Natural killer cell (primary cell): ENCODE measurements at regions not wholly inside any gene's neighbourhood (a gene's known extent, or its start where the extent isn't known, plus 50 kb on each side); places are given as distances from the start of the nearest gene placed in this dataset.

Source experiments
- ATAC-seq, 3 donors: fragments of 150-1000 bp in 2 of 3; fragments of 200-7000 bp in 1 of 3; cut with Tn5 transposase; 1 replicate in 1 of 3; 2 replicates in 2 of 3; pipeline ENCODE4 v1.10.0; 2021; ENCODE audit warnings: mild to moderate bottlenecking in 2 of 3, moderate library complexity in 2 of 3
- DNase-seq, 2 donors: peaks; one replicate each; pipeline versions ENCODE4 v3.0.0 to v3.0.0-alpha.2; 2013 to 2021; ENCODE audit warnings: mixed read lengths in 1 of 2
- H3K27ac ChIP-seq: one replicate; pipeline ENCODE4 v1.5.1; 2013; ENCODE audit warnings: mild to moderate bottlenecking, low read length
- H3K27me3 ChIP-seq: one replicate; pipeline ENCODE4 v1.6.1; 2013; ENCODE audit warnings: low read length; ENCODE audit not compliant: control insufficient read depth, insufficient read depth
- H3K36me3 ChIP-seq: one replicate; pipeline ENCODE4 v1.6.1; 2013; ENCODE audit warnings: low read length; ENCODE audit not compliant: control insufficient read depth, insufficient read depth
- H3K4me1 ChIP-seq: one replicate; pipeline ENCODE4 v1.6.1; 2013; ENCODE audit warnings: low read length; ENCODE audit not compliant: control insufficient read depth, insufficient read depth
- H3K4me3 ChIP-seq: one replicate; pipeline ENCODE4 v1.5.1; 2013; ENCODE audit warnings: low read length
- H3K9me3 ChIP-seq: one replicate; pipeline ENCODE4 v1.6.1; 2013; ENCODE audit warnings: low read length; ENCODE audit not compliant: control insufficient read depth, insufficient read depth
- H3K27ac Mint-ChIP-seq, 2 donors: one replicate each; pipeline ENCODE4 v1.8.0; 2022; ENCODE audit warnings: mild to moderate bottlenecking in 2 of 2, mixed read lengths in 2 of 2, moderate library complexity in 1 of 2
- H3K27me3 Mint-ChIP-seq, 2 donors: one replicate each; pipeline ENCODE4 v1.8.0; 2022; ENCODE audit warnings: low read depth in 2 of 2, mixed read lengths in 2 of 2
- H3K36me3 Mint-ChIP-seq: one replicate; pipeline ENCODE4 v1.8.0; 2022; ENCODE audit warnings: mixed read lengths
- H3K4me1 Mint-ChIP-seq, 2 donors: one replicate each; pipeline ENCODE4 v1.8.0; 2022; ENCODE audit warnings: mixed read lengths in 2 of 2
- H3K4me3 Mint-ChIP-seq: one replicate; pipeline ENCODE4 v1.8.0; 2022; ENCODE audit warnings: mild to moderate bottlenecking, moderate library complexity, mixed read lengths
- H3K9me3 Mint-ChIP-seq, 2 donors: one replicate each; pipeline ENCODE4 v1.8.0; 2022; ENCODE audit warnings: mixed read lengths in 2 of 2
- CTCF ChIP-seq: fragments of 200-600 bp; IDR thresholded peaks from one replicate; pipeline ENCODE4 v1.8.0; 2022; ENCODE audit warnings: antibody characterized with exemption
- WGBS: methylation state at CpG from one replicate; pipeline ENCODE4 v1.1.7; 2013; ENCODE audit warnings: missing lambda C conversion rate; ENCODE audit not compliant: insufficient coverage; 5-methylcytosine and 5-hydroxymethylcytosine counted together
- intact Hi-C: fragments of 100-400 bp; cut with micrococcal nuclease; formaldehyde crosslinking; loops from one replicate; pipeline ENCODE4 v1.14.2; 2022

- Mint-ChIP-seq H3K27ac (peak overlapping the region in 1 of 2 donors; percentile 3), H3K4me3 (no peak overlapping the region), H3K9me3 (peaks cover 0 to 3% of the 10 kb centered on the region in 2 donors), H3K4me1 (peaks cover 61 to 64% of the 10 kb centered on the region in 2 donors), H3K27me3 (no peaks in the 10 kb centered on the region), H3K36me3 (peaks cover 14% of the 10 kb centered on the region)
- Histone ChIP-seq H3K36me3 (peaks cover 6% of the 10 kb centered on the region), H3K9me3 (peaks cover 3% of the 10 kb centered on the region), H3K4me1 (peaks cover 14% of the 10 kb centered on the region), H3K27me3 (no peaks in the 10 kb centered on the region), H3K4me3 (no peak overlapping the region), H3K27ac (no peak overlapping the region)
- TF ChIP-seq CTCF = peak; percentile 61
- intact Hi-C loops = no loop called here
- DNase-seq (peak in 1 of 2 donors; percentile 13), ATAC-seq (peak; percentile 58 to 77 (median 62))
Measured at GRCh38 chr21:28781602-28782276, 210.9 kb downstream of the LTN1 start.

GRCh38 chr21:28779914-28780313, 212.8 kb downstream of the LTN1 start:
- peaks cover 0 to 2% of the 10 kb centered on the region in 2 donors for H3K9me3 Mint-ChIP-seq
- peaks cover 3% of the 10 kb centered on the region for H3K9me3 ChIP-seq
- H3K27me3 ChIP-seq = no peaks in the 10 kb centered on the region
- no peak overlapping the region for H3K4me3 Mint-ChIP-seq
- peaks cover 6% of the 10 kb centered on the region for H3K36me3 ChIP-seq
- H3K4me1 ChIP-seq = peaks cover 3% of the 10 kb centered on the region
- no peak overlapping the region for H3K27ac ChIP-seq
- intact Hi-C loops = no loop called here
- ATAC-seq (no peak), DNase-seq (no peak)
- no peak for TF ChIP-seq CTCF
- H3K4me3 ChIP-seq = no peak overlapping the region
- H3K27me3 Mint-ChIP-seq = no peaks in the 10 kb centered on the region
- H3K4me1 Mint-ChIP-seq = peaks cover 64 to 67% of the 10 kb centered on the region in 2 donors
- peaks cover 13% of the 10 kb centered on the region for H3K36me3 Mint-ChIP-seq
- no peak overlapping the region for H3K27ac Mint-ChIP-seq

GRCh38 chr21:28776251-28776650, 216.4 kb downstream of the LTN1 start:
- H3K4me3 ChIP-seq = no peak overlapping the region
- intact Hi-C loops = no loop called here
- no peaks in the 10 kb centered on the region for H3K27me3 ChIP-seq
- no peaks in the 10 kb centered on the region for H3K9me3 ChIP-seq
- ATAC-seq (peak in 1 of 3 donors; percentile 24), DNase-seq (no peak)
- no peak for TF ChIP-seq CTCF
- no peak overlapping the region for H3K4me3 Mint-ChIP-seq
- H3K27me3 Mint-ChIP-seq = no peaks in the 10 kb centered on the region
- peaks cover 53 to 61% of the 10 kb centered on the region in 2 donors for H3K4me1 Mint-ChIP-seq
- no peak overlapping the region for H3K27ac ChIP-seq
- no peak overlapping the region for H3K27ac Mint-ChIP-seq
- peaks cover 13% of the 10 kb centered on the region for H3K36me3 Mint-ChIP-seq
- WGBS = 55% methylated on average over 2 of the region's 2 CpGs
- no peaks in the 10 kb centered on the region for H3K4me1 ChIP-seq
- H3K36me3 ChIP-seq = peaks cover 6% of the 10 kb centered on the region
- peaks cover 0 to 2% of the 10 kb centered on the region in 2 donors for H3K9me3 Mint-ChIP-seq

GRCh38 chr21:28775071-28775470, 217.6 kb downstream of the LTN1 start:
- intact Hi-C loops = no loop called here
- Histone ChIP-seq H3K4me3 (no peak overlapping the region), H3K27ac (no peak overlapping the region), H3K9me3 (no peaks in the 10 kb centered on the region), H3K36me3 (peaks cover 6% of the 10 kb centered on the region), H3K27me3 (no peaks in the 10 kb centered on the region), H3K4me1 (no peaks in the 10 kb centered on the region)
- no peak for DNase-seq
- peaks cover 0 to 2% of the 10 kb centered on the region in 2 donors for H3K9me3 Mint-ChIP-seq
- peaks cover 13% of the 10 kb centered on the region for H3K36me3 Mint-ChIP-seq
- WGBS = no CpG with 5 or more reads among the region's 2 CpGs
- ATAC-seq = no peak
- H3K27ac Mint-ChIP-seq = no peak overlapping the region
- no peaks in the 10 kb centered on the region for H3K27me3 Mint-ChIP-seq
- peaks cover 56 to 61% of the 10 kb centered on the region in 2 donors for H3K4me1 Mint-ChIP-seq
- H3K4me3 Mint-ChIP-seq = no peak overlapping the region
- no peak for TF ChIP-seq CTCF
